ENCODE measurements at regions not wholly inside any gene's neighbourhood (a gene's known extent, or its start where the extent isn't known, plus 50 kb on each side); places are given as distances from the start of the nearest gene placed in this dataset.

GRCh38 chr2:104318001-104318665 lies 535.8 kb upstream of the POU3F3 start:
- no peaks in the 10 kb centered on the region for H3K36me3 ChIP-seq
- no peak overlapping the region for H3K4me3 ChIP-seq (ENCODE audit: low read depth in 1 of 2, low read length in 1 of 2)
- no peaks in the 10 kb centered on the region for H3K4me1 ChIP-seq (ENCODE audit: control insufficient read depth in 1 of 2, insufficient read depth in 1 of 2, low read depth in 1 of 2, low read length in 1 of 2)
- H3K27me3 ChIP-seq = peaks cover 24% of the 10 kb centered on the region
- no peaks in the 10 kb centered on the region for H3K9me3 ChIP-seq
- TF ChIP-seq, protein P1, sequence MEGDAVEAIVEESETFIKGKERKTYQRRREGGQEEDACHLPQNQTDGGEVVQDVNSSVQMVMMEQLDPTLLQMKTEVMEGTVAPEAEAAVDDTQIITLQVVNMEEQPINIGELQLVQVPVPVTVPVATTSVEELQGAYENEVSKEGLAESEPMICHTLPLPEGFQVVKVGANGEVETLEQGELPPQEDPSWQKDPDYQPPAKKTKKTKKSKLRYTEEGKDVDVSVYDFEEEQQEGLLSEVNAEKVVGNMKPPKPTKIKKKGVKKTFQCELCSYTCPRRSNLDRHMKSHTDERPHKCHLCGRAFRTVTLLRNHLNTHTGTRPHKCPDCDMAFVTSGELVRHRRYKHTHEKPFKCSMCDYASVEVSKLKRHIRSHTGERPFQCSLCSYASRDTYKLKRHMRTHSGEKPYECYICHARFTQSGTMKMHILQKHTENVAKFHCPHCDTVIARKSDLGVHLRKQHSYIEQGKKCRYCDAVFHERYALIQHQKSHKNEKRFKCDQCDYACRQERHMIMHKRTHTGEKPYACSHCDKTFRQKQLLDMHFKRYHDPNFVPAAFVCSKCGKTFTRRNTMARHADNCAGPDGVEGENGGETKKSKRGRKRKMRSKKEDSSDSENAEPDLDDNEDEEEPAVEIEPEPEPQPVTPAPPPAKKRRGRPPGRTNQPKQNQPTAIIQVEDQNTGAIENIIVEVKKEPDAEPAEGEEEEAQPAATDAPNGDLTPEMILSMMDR (IDR thresholded peaks at IDR 0.05) = no peak
- H3K27ac ChIP-seq = no peak overlapping the region

DNA sequence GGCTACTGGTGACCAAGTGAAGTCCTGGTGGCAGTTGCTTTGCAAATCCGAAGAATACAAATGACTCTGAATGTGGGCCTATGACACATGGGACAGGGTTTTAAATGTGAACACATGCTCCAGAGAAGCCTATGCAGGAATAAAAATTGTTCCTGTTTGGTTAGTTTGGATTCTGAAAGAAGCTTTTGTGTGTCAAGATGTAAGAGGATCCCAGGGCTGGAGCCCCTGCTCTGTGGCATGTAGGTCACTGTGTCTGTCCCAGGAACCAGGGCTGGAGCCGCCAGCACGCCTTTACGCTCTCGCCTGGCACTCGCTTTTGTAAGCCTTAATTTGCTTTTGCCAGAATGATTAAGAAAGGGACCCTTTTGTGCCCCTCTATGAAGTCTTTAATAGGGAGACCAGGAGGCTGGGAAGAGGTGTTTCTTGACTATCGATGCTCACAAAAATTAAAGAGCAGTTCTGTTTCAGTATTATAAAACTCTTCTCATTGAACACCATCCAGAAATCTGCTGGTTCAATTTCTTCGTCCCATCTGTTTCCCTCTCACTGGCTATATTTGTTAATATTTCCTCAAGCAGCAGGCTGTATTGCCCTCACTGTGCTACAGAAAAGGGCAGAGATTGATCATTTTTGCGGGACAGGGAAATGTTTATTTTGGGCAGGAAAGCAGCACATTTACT lies 532.7 kb upstream of the POU3F3 start:
- Histone ChIP-seq H3K4me3 (ENCODE audit: low read depth in 1 of 2, low read length in 1 of 2) (no peak overlapping the region), H3K36me3 (no peaks in the 10 kb centered on the region)

GRCh38 chr2:104321796-104322349 lies 532.0 kb upstream of the POU3F3 start:
- TF ChIP-seq, protein P1 (IDR thresholded peaks at IDR 0.05) = no peak
- H3K4me3 ChIP-seq (ENCODE audit: low read depth in 1 of 2, low read length in 1 of 2) = no peak overlapping the region
- H3K27ac ChIP-seq = no peak overlapping the region
- H3K36me3 ChIP-seq = no peaks in the 10 kb centered on the region
- H3K4me1 ChIP-seq (ENCODE audit: control insufficient read depth in 1 of 2, insufficient read depth in 1 of 2, low read depth in 1 of 2, low read length in 1 of 2) = no peaks in the 10 kb centered on the region
- peaks cover 35% of the 10 kb centered on the region for H3K27me3 ChIP-seq
- H3K9me3 ChIP-seq = no peaks in the 10 kb centered on the region

More for the DNA sequence above, 532.7 kb upstream of the POU3F3 start:
- no peaks in the 10 kb centered on the region for H3K9me3 ChIP-seq
- peaks cover 35% of the 10 kb centered on the region for H3K27me3 ChIP-seq
- H3K27ac ChIP-seq = no peak overlapping the region
- no peaks in the 10 kb centered on the region for H3K4me1 ChIP-seq (ENCODE audit: control insufficient read depth in 1 of 2, insufficient read depth in 1 of 2, low read depth in 1 of 2, low read length in 1 of 2)
- TF ChIP-seq, protein P1 (IDR thresholded peaks at IDR 0.05) = no peak

DNA sequence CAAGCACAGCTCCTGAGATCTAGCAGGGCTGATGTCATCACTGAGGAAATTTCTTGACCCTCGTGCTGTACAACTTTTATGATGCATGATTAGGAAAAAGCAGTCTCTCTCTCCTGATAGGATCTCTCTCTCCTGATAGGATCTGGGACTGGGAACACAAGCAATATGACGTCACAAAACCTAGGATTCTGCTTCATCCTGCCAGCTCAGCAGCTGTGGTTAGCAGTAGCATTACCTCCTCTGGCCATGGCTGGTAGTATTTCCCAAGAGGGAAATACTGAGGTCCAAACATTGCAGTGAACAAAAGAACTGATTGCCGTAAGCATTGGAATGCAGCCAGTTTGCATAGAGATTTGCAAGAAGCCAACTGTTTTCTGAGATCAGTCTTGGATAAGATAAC lies 521.2 kb upstream of the POU3F3 start:
- TF ChIP-seq, protein P1 (IDR thresholded peaks at IDR 0.05) = no peak

GRCh38 chr2:104337869-104338268 lies 516.0 kb upstream of the POU3F3 start:
- no peak overlapping the region for H3K27ac ChIP-seq
- TF ChIP-seq, protein P1 (IDR thresholded peaks at IDR 0.05) = no peak
- no peaks in the 10 kb centered on the region for H3K27me3 ChIP-seq
- no peaks in the 10 kb centered on the region for H3K36me3 ChIP-seq
- H3K9me3 ChIP-seq = no peaks in the 10 kb centered on the region
- H3K4me3 ChIP-seq (ENCODE audit: low read depth in 1 of 2, low read length in 1 of 2) = no peak overlapping the region
- no peaks in the 10 kb centered on the region for H3K4me1 ChIP-seq (ENCODE audit: control insufficient read depth in 1 of 2, insufficient read depth in 1 of 2, low read depth in 1 of 2, low read length in 1 of 2)

More for the DNA sequence above, 521.2 kb upstream of the POU3F3 start:
- Histone ChIP-seq H3K36me3 (no peaks in the 10 kb centered on the region), H3K4me3 (ENCODE audit: low read depth in 1 of 2, low read length in 1 of 2) (no peak overlapping the region), H3K27ac (no peak overlapping the region), H3K27me3 (no peaks in the 10 kb centered on the region), H3K4me1 (ENCODE audit: control insufficient read depth in 1 of 2, insufficient read depth in 1 of 2, low read depth in 1 of 2, low read length in 1 of 2) (no peaks in the 10 kb centered on the region), H3K9me3 (no peaks in the 10 kb centered on the region)

All from neutrophil (primary cell).